22Rv1 (cell line): ENCODE measurements at regions not wholly inside any gene's neighbourhood (a gene's known extent, or its start where the extent isn't known, plus 50 kb on each side); places are given as distances from the start of the nearest gene placed in this dataset.
"Not testable (repeated sequence)": the region's sequence is repeated elsewhere in the genome, so short reads cannot be mapped to it uniquely, and the experiment has no call there.

Experiments
- ZFX ChIP-seq: fragments of 450-650 bp; IDR thresholded peaks from 2 replicates; pipeline ENCODE4 v1.6.1; 2017; ENCODE audit warnings: antibody characterized with exemption, borderline replicate concordance
- TF ChIP-seq, protein P1 (sequence below): fragments of 450-650 bp; IDR thresholded peaks from 2 replicates; pipeline ENCODE4 v1.5.1; 2017; ENCODE audit warnings: mild to moderate bottlenecking

DNA sequence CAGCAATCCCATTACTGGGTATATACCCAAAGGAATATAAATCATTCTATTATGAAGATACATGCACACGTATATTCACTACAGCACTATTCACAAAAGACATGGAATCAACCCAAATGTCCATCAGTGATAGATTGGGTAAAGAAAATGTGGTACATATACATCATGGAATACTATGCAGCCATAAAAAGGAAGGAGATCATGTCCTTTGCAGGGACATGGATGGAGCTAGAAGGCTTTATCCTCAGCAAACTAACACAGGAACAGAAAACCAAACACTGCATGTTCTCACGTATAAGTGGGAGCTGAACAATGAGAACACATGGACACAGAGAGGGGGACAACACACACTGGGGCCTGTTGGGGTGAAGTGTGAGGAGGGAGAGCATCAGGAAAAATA is 139.9 kb upstream of the EXOC2 start:
- TF ChIP-seq, protein P1, sequence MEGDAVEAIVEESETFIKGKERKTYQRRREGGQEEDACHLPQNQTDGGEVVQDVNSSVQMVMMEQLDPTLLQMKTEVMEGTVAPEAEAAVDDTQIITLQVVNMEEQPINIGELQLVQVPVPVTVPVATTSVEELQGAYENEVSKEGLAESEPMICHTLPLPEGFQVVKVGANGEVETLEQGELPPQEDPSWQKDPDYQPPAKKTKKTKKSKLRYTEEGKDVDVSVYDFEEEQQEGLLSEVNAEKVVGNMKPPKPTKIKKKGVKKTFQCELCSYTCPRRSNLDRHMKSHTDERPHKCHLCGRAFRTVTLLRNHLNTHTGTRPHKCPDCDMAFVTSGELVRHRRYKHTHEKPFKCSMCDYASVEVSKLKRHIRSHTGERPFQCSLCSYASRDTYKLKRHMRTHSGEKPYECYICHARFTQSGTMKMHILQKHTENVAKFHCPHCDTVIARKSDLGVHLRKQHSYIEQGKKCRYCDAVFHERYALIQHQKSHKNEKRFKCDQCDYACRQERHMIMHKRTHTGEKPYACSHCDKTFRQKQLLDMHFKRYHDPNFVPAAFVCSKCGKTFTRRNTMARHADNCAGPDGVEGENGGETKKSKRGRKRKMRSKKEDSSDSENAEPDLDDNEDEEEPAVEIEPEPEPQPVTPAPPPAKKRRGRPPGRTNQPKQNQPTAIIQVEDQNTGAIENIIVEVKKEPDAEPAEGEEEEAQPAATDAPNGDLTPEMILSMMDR = not testable (repeated sequence)
- not testable (repeated sequence) for TF ChIP-seq ZFX
